Tibial nerve (tissue), 4 donors: ENCODE measurements at regions not wholly inside any gene's neighbourhood (a gene's known extent, or its start where the extent isn't known, plus 50 kb on each side); places are given as distances from the start of the nearest gene placed in this dataset.

Experiments
- DNase-seq, 2 donors: peaks; one replicate each; pipeline ENCODE4 v3.0.0-alpha.2; 2019; ENCODE audit warnings: low spot score in 2 of 2
- H3K27ac ChIP-seq, 4 donors: fragments of 200-600 bp; sonication (generic) in 3 of 4; one replicate each; pipeline ENCODE4 v1.5.1; 2017 to 2019; ENCODE audit warnings: mild to moderate bottlenecking in 1 of 4
- H3K27me3 ChIP-seq, 2 donors: fragments of 200-600 bp; sonication (generic) in 1 of 2; one replicate each; pipeline versions ENCODE4 v1.5.1 to v1.6.0; 2017 to 2019
- H3K36me3 ChIP-seq, 3 donors: fragments of 200-600 bp; sonication (generic); one replicate each; pipeline ENCODE4 v1.5.1; 2018 to 2019
- H3K4me1 ChIP-seq, 4 donors: fragments of 200-600 bp; sonication (generic) in 3 of 4; one replicate each; pipeline ENCODE4 v1.5.1; 2017 to 2019
- H3K4me3 ChIP-seq, 4 donors: fragments of 200-600 bp; sonication (generic) in 3 of 4; one replicate each; pipeline ENCODE4 v1.5.1; 2017 to 2019; ENCODE audit warnings: mild to moderate bottlenecking in 1 of 4, moderate library complexity in 1 of 4
- H3K9me3 ChIP-seq, 4 donors: fragments of 200-600 bp; sonication (generic) in 3 of 4; one replicate each; pipeline ENCODE4 v1.5.1; 2017 to 2019
- CTCF ChIP-seq, 5 experiments: fragments of 200-600 bp in 3 of 5; fragments of 450-650 bp in 2 of 5; sonication (generic) in 3 of 5; IDR thresholded peaks; one replicate each; pipeline ENCODE4 v1.5.1; 2016 to 2019; ENCODE audit warnings: antibody characterized with exemption in 5 of 5, mild to moderate bottlenecking in 3 of 5, moderate library complexity in 2 of 5
- EP300 ChIP-seq, 2 donors: sonication (generic); formaldehyde crosslinking; IDR thresholded peaks; one replicate each; pipeline ENCODE4 v1.6.1; 2017; ENCODE audit warnings: antibody characterized with exemption in 2 of 2, mild to moderate bottlenecking in 1 of 2
- POLR2A ChIP-seq, 2 donors: fragments of 450-650 bp; IDR thresholded peaks; one replicate each; pipeline ENCODE4 v1.6.1; 2017; ENCODE audit warnings: antibody characterized with exemption in 2 of 2, mild to moderate bottlenecking in 2 of 2, moderate library complexity in 2 of 2
- WGBS, 2 donors: methylation state at CpG; one replicate each; pipeline ENCODE4 v1.1.5; 2018; 5-methylcytosine and 5-hydroxymethylcytosine counted together

- Histone ChIP-seq H3K4me3 (no peak overlapping the region), H3K27ac (no peak overlapping the region), H3K4me1 (peaks cover 0 to 8% (median 0%) of the 10 kb centered on the region in 4 donors), H3K9me3 (no peaks in the 10 kb centered on the region), H3K36me3 (no peaks in the 10 kb centered on the region), H3K27me3 (no peaks in the 10 kb centered on the region)
- DNase-seq, result no peak
- WGBS, 2 donors, result 82 to 93% methylated on average over 2 of the region's 2 CpGs
- no peak for TF ChIP-seq POLR2A (IDR thresholded peaks at IDR 0.05)
- TF ChIP-seq CTCF (IDR thresholded peaks at IDR 0.05), result no peak
- no peak for TF ChIP-seq EP300 (IDR thresholded peaks at IDR 0.05)
Observed at GRCh38 chr1:90339811-90340210, 344.9 kb downstream of the ZNF326 start.

GRCh38 chr1:90336552-90337324, 341.8 kb downstream of the ZNF326 start:
- no peaks in the 10 kb centered on the region for H3K9me3 ChIP-seq
- TF ChIP-seq EP300 (IDR thresholded peaks at IDR 0.05) (no peak), CTCF (IDR thresholded peaks at IDR 0.05) (no peak), POLR2A (IDR thresholded peaks at IDR 0.05) (no peak)
- H3K36me3 ChIP-seq, result no peaks in the 10 kb centered on the region
- WGBS, 2 donors, result 84 to 91% methylated on average over 8 of the region's 8 CpGs
- no peak for DNase-seq
- H3K27me3 ChIP-seq, result no peaks in the 10 kb centered on the region
- H3K27ac ChIP-seq, result no peak overlapping the region
- H3K4me1 ChIP-seq, result peaks cover 0 to 8% (median 0%) of the 10 kb centered on the region in 4 donors
- H3K4me3 ChIP-seq, result no peak overlapping the region

GRCh38 chr1:90335558-90335957, 340.6 kb downstream of the ZNF326 start:
- Histone ChIP-seq H3K27me3 (no peaks in the 10 kb centered on the region), H3K27ac (no peak overlapping the region), H3K4me1 (peaks cover 0 to 5% (median 0%) of the 10 kb centered on the region in 4 donors), H3K36me3 (no peaks in the 10 kb centered on the region), H3K4me3 (no peak overlapping the region), H3K9me3 (no peaks in the 10 kb centered on the region)
- TF ChIP-seq CTCF (IDR thresholded peaks at IDR 0.05) (no peak), POLR2A (IDR thresholded peaks at IDR 0.05) (no peak), EP300 (IDR thresholded peaks at IDR 0.05) (no peak)
- DNase-seq, result no peak
- WGBS, 2 donors, result 60 to 71% methylated on average over 3 of the region's 3 CpGs

- WGBS, 2 donors, result 82 to 89% methylated on average over 5 of the region's 5 CpGs
- Histone ChIP-seq H3K36me3 (no peaks in the 10 kb centered on the region), H3K9me3 (no peaks in the 10 kb centered on the region), H3K27ac (no peak overlapping the region), H3K4me1 (no peaks in the 10 kb centered on the region), H3K27me3 (no peaks in the 10 kb centered on the region), H3K4me3 (no peak overlapping the region)
- DNase-seq, result no peak
- TF ChIP-seq POLR2A (IDR thresholded peaks at IDR 0.05), result no peak
- no peak for TF ChIP-seq EP300 (IDR thresholded peaks at IDR 0.05)
- no peak for TF ChIP-seq CTCF (IDR thresholded peaks at IDR 0.05)
Observed at GRCh38 chr1:90334137-90334536, 339.2 kb downstream of the ZNF326 start.

GRCh38 chr1:90325168-90325567, 330.3 kb downstream of the ZNF326 start:
- Histone ChIP-seq H3K36me3 (no peaks in the 10 kb centered on the region), H3K4me3 (no peak overlapping the region), H3K27me3 (no peaks in the 10 kb centered on the region), H3K27ac (no peak overlapping the region), H3K4me1 (no peaks in the 10 kb centered on the region), H3K9me3 (no peaks in the 10 kb centered on the region)
- WGBS, 2 donors, result 76 to 80% methylated on average over 3 of the region's 3 CpGs
- TF ChIP-seq CTCF (IDR thresholded peaks at IDR 0.05) (no peak), EP300 (IDR thresholded peaks at IDR 0.05) (no peak), POLR2A (IDR thresholded peaks at IDR 0.05) (no peak)
- no peak for DNase-seq
